HepG2 (cell line): ENCODE measurements at regions not wholly inside any gene's neighbourhood (a gene's known extent, or its start where the extent isn't known, plus 50 kb on each side); places are given as distances from the start of the nearest gene placed in this dataset.

ENCODE experiments used
- BHLHE40 ChIP-seq: IDR thresholded peaks from 2 replicates; pipeline ENCODE4 v1.6.1; 2011; ENCODE audit warnings: low read length, improper control_type of control experiment
- CBX5 ChIP-seq: sonication (generic); formaldehyde crosslinking; IDR thresholded peaks from 2 replicates; pipeline ENCODE4 v1.4.0; 2020; ENCODE audit warnings: missing genetic modification reagents, borderline replicate concordance
- CC2D1A ChIP-seq: sonication (generic); formaldehyde crosslinking; IDR thresholded peaks from 2 replicates; pipeline ENCODE4 v1.8.1; 2023; ENCODE audit warnings: mild to moderate bottlenecking, missing genetic modification reagents
- CHD4 ChIP-seq: fragments of 200-600 bp; sonication (generic); IDR thresholded peaks from 2 replicates; pipeline ENCODE4 v1.7.0; 2017; ENCODE audit warnings: mild to moderate bottlenecking, low read length, borderline replicate concordance
- CREB1 ChIP-seq, 2 experiments: fragments of 450-650 bp in 1 of 2; IDR thresholded peaks; 2 replicates each; pipeline ENCODE4 v1.6.1; 2016 to 2017; ENCODE audit warnings: control low read depth in 1 of 2, mild to moderate bottlenecking in 1 of 2, missing compliant biosample characterization in 1 of 2, missing genetic modification characterization in 1 of 2
- DNMT1 ChIP-seq: sonication (generic); formaldehyde crosslinking; IDR thresholded peaks from 2 replicates; pipeline ENCODE4 v1.5.1; 2020; ENCODE audit warnings: mild to moderate bottlenecking, missing genetic modification reagents
- MAFG ChIP-seq: sonication (generic); formaldehyde crosslinking; IDR thresholded peaks from 2 replicates; pipeline ENCODE4 v1.5.1; 2020; ENCODE audit warnings: mild to moderate bottlenecking, missing genetic modification reagents
- MIER3 ChIP-seq: IDR thresholded peaks from 2 replicates; pipeline ENCODE4 v1.6.1; 2016; ENCODE audit warnings: missing compliant biosample characterization, borderline replicate concordance
- MLLT10 ChIP-seq: sonication (generic); formaldehyde crosslinking; IDR thresholded peaks from 2 replicates; pipeline ENCODE4 v1.4.0; 2020; ENCODE audit warnings: missing genetic modification reagents
- PHF21A ChIP-seq: sonication (generic); formaldehyde crosslinking; IDR thresholded peaks from 2 replicates; pipeline ENCODE4 v1.5.0; 2020; ENCODE audit warnings: mild to moderate bottlenecking, missing genetic modification reagents
- SALL2 ChIP-seq: sonication (generic); formaldehyde crosslinking; IDR thresholded peaks from 2 replicates; pipeline ENCODE4 v1.8.1; 2023; ENCODE audit warnings: mild to moderate bottlenecking, missing genetic modification reagents, inconsistent platforms
- THRA ChIP-seq: sonication (generic); formaldehyde crosslinking; IDR thresholded peaks from 2 replicates; pipeline ENCODE4 v1.4.0; 2020; ENCODE audit warnings: missing genetic modification reagents, borderline replicate concordance
- YEATS4 ChIP-seq: sonication (generic); formaldehyde crosslinking; IDR thresholded peaks from 2 replicates; pipeline ENCODE4 v1.4.0; 2020; ENCODE audit warnings: missing genetic modification reagents, borderline replicate concordance
- ZBTB34 ChIP-seq: sonication (generic); formaldehyde crosslinking; IDR thresholded peaks from 2 replicates; pipeline ENCODE4 v1.8.0; 2022; ENCODE audit warnings: mild to moderate bottlenecking, missing genetic modification reagents
- ZFP36L1 ChIP-seq: sonication (generic); formaldehyde crosslinking; IDR thresholded peaks from 2 replicates; pipeline ENCODE4 v1.8.0; 2022; ENCODE audit warnings: mild to moderate bottlenecking, missing genetic modification reagents, moderate library complexity
- ZFP91 ChIP-seq: sonication (generic); formaldehyde crosslinking; IDR thresholded peaks from 2 replicates; pipeline ENCODE4 v1.9.0; 2022; ENCODE audit warnings: missing genetic modification reagents, mild to moderate bottlenecking, borderline replicate concordance
- ZNF136 ChIP-seq: sonication (generic); formaldehyde crosslinking; IDR thresholded peaks from 2 replicates; pipeline ENCODE4 v1.8.1; 2022; ENCODE audit warnings: low read depth, mild to moderate bottlenecking, moderate library complexity, missing genetic modification reagents
- ZNF333 ChIP-seq: sonication (generic); formaldehyde crosslinking; IDR thresholded peaks from 2 replicates; pipeline ENCODE4 v1.4.0; 2020; ENCODE audit warnings: mild to moderate bottlenecking, missing genetic modification reagents, borderline replicate concordance
- ZNF431 ChIP-seq: sonication (generic); formaldehyde crosslinking; IDR thresholded peaks from 2 replicates; pipeline ENCODE4 v1.9.0; 2022; ENCODE audit warnings: missing genetic modification reagents, low read depth, mild to moderate bottlenecking, borderline replicate concordance
- ZNF567 ChIP-seq: sonication (generic); formaldehyde crosslinking; IDR thresholded peaks from 2 replicates; pipeline ENCODE4 v1.8.1; 2023; ENCODE audit warnings: mild to moderate bottlenecking, missing genetic modification reagents, borderline replicate concordance
- ZNF598 ChIP-seq: sonication (generic); formaldehyde crosslinking; IDR thresholded peaks from 2 replicates; pipeline ENCODE4 v1.5.1; 2020; ENCODE audit warnings: mild to moderate bottlenecking, missing genetic modification reagents, borderline replicate concordance
- ZNF629 ChIP-seq: sonication (generic); formaldehyde crosslinking; conservative IDR thresholded peaks from 2 replicates; pipeline ENCODE4 v1.5.0; 2020; ENCODE audit warnings: missing genetic modification reagents
- ZNF660 ChIP-seq: sonication (generic); formaldehyde crosslinking; IDR thresholded peaks from 2 replicates; pipeline ENCODE4 v1.5.1; 2020; ENCODE audit warnings: mild to moderate bottlenecking, low read depth, missing genetic modification reagents, borderline replicate concordance
- ZNF7 ChIP-seq: IDR thresholded peaks from 2 replicates; pipeline ENCODE4 v1.6.1; 2016; ENCODE audit warnings: missing biosample characterization, missing genetic modification reagents
- TF ChIP-seq, protein P1 (sequence below): sonication (generic); formaldehyde crosslinking; IDR thresholded peaks from 2 replicates; pipeline ENCODE4 v1.8.1; 2023; ENCODE audit warnings: mild to moderate bottlenecking, moderate library complexity, missing genetic modification reagents

DNA sequence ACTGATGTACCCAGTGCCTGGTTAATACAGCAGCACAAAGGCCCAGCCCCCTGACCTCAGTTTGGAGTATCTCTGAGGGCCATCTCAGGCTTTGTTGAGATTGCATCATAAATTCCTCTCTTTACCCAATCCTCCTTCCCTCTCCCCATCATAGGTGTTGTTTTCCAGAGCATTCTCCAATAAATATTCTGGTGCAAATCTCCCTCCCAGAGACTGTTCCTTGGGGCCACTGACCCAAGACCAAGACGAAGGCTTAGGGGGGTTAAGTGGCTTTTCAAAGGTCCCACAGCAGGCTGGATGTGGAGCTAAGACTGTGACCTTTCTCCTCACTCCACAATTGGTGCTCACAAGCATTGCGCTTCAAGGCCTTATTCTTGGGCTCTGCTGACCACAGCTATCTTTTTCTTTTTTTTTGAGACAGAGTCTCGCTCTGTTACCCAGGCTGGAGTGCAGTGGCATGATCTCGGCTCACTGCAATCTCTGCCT lies 72.4 kb upstream of the ZMYND8 start (continued):
- TF ChIP-seq, protein P1, sequence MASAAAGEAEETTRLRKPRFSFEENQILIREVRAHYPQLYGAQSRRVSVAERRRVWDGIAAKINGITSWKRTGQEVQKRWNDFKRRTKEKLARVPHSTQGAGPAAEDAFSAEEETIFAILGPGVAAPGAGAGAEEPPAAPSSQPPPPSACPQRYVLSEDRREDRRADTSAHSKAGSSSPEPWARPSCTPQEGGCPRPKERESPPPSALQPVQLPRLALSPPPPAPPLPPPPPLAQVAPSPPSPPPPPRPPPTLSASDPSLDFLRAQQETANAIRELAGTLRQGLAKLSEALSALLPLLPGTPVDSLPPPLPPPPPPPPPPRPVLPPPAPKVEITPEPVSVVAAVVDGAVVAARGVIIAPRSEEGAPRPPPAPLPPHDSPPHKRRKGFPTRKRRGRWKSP, result no peak
- no peak for TF ChIP-seq ZNF431
- no peak for TF ChIP-seq MLLT10 (CRISPR knock-in tag)
- TF ChIP-seq PHF21A (CRISPR knock-in tag), result 0 out of 2 replicates have a peak, but pooled peaks have one; percentile 49
- no peak for TF ChIP-seq CREB1 (IDR thresholded peaks at IDR 0.05)
- peak; percentile 57 for TF ChIP-seq CREB1 (CRISPR knock-in tag; IDR thresholded peaks at IDR 0.05)
- TF ChIP-seq CHD4, result 0 out of 2 replicates have a peak, but pooled peaks have one; percentile 54
- TF ChIP-seq ZNF629 (CRISPR knock-in tag), result peak; percentile 19
- TF ChIP-seq THRA (CRISPR knock-in tag), result peak; percentile 84; the same call in 1 of the 2 replicates
- no peak for TF ChIP-seq MIER3 (CRISPR knock-in tag)
- no peak for TF ChIP-seq ZNF598 (CRISPR knock-in tag)
- 0 out of 2 replicates have a peak, but pooled peaks have one; percentile 62 for TF ChIP-seq SALL2 (CRISPR knock-in tag)
- TF ChIP-seq ZBTB34, result no peak
- TF ChIP-seq ZNF136, result no peak
- no peak for TF ChIP-seq CBX5 (CRISPR knock-in tag)
- TF ChIP-seq ZNF660, result no peak
- TF ChIP-seq ZNF567 (CRISPR knock-in tag), result 0 out of 2 replicates have a peak, but pooled peaks have one; percentile 26
- TF ChIP-seq ZNF333 (CRISPR knock-in tag), result no peak
- no peak for TF ChIP-seq ZNF7
- no peak for TF ChIP-seq ZFP91
- no peak for TF ChIP-seq BHLHE40
- TF ChIP-seq ZFP36L1 (CRISPR knock-in tag), result no peak
- no peak for TF ChIP-seq DNMT1
- no peak for TF ChIP-seq CC2D1A (CRISPR knock-in tag)
- TF ChIP-seq YEATS4 (CRISPR knock-in tag), result peak; percentile 50; the same call in 1 of the 2 replicates
- 0 out of 2 replicates have a peak, but pooled peaks have one; percentile 51 for TF ChIP-seq MAFG (CRISPR knock-in tag)
